Caki2 (cell line): ENCODE measurements at regions not wholly inside any gene's neighbourhood (a gene's known extent, or its start where the extent isn't known, plus 50 kb on each side); places are given as distances from the start of the nearest gene placed in this dataset.

Experiments used
- DNase-seq: peaks from one replicate; pipeline ENCODE4 v3.0.0-alpha.2; 2015; ENCODE audit warnings: low read depth
- in situ Hi-C: cut with HindIII; loops from 2 replicates; pipeline ENCODE4 v1.10.0; 2016; ENCODE audit warnings: low sequenced_read_pairs, low pct_unique_long_range_greater_than_20kb, mixed read lengths

DNA sequence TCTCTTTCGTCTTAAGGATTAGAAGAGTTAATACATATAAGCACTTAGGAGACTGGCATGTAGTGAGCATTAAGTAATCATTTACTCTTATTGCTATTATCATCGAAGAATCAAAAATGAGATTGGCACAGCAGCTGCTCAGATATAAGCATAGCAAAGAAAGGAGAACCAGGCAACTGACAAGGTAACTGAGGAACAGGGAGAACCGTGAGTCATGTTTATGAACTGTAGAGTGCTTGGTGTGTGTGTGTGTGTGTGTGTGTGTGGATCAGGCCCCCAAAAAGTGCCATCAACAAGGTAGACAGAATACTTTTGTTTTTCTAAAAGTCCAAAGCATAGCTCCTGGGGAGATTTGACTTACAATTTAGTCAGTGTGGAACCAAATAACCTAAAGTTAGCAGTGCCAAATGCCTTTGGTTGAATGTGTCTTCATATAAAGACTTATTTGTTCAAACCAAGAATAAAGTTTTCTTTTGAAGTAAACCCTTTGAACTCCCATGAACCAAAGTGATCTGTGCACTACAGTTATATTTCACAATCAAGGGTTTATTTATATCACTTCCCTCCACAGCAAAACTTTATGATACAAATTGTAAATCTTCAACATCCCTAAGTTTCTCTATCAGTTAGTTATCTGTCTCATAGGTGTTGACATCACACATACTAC, 660.6 kb downstream of the NYAP2 start:
- in situ Hi-C loops = no loop called here

DNA sequence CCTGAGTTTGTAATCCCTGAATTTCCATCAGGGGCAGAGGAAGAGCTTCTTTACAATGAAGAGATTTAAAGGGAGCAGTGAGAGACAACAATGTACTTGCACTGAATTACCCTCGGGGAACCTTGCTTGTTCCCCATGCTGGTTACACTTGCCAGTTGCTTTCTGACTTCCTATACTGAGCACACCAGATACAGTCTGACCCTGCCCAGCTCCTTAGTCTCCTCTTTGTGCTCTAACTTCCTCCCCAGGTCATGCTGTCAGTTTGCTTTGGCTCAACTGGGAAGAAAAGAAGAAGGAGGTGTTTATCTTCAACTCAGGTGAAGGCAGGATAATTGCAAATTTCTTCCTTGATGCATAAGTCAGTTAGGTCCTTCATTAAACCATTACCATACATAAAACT, 658.4 kb downstream of the NYAP2 start:
- DNase-seq = no peak

More for the DNA sequence above, 660.6 kb downstream of the NYAP2 start:
- DNase-seq = no peak

GRCh38 chr2:226057365-226057764, 657.9 kb downstream of the NYAP2 start:
- no peak for DNase-seq
- in situ Hi-C loops = no loop called here

More for the DNA sequence above, 658.4 kb downstream of the NYAP2 start:
- in situ Hi-C loops = no loop called here

- in situ Hi-C loops = no loop called here
- DNase-seq = no peak
These were observed 653.4 kb downstream of the NYAP2 start for GRCh38 chr2:226052772-226053416.

- DNase-seq = no peak
- in situ Hi-C loops = no loop called here
These were observed 651.3 kb downstream of the NYAP2 start for GRCh38 chr2:226050822-226051221.

DNA sequence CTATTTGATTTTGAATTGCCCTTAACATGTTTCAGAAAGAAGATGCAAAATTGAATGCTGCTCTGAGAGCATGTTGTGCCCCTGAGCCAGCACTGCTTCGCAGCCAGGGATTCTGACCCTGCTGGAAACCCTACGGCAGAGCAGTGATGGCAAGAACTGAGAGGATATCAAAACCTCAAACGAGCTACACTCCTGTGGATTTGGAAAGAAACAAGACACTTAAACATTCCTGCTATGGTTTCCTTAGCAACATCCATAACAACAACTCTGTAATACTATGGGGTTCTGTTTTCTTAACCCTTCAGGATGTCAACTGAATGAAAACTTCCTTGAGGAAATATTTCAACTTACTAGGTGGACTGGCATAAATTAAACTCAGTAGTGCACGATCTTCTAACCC, 649.1 kb downstream of the NYAP2 start:
- peak; percentile 62 for DNase-seq
- in situ Hi-C loops = no loop called here

DNA sequence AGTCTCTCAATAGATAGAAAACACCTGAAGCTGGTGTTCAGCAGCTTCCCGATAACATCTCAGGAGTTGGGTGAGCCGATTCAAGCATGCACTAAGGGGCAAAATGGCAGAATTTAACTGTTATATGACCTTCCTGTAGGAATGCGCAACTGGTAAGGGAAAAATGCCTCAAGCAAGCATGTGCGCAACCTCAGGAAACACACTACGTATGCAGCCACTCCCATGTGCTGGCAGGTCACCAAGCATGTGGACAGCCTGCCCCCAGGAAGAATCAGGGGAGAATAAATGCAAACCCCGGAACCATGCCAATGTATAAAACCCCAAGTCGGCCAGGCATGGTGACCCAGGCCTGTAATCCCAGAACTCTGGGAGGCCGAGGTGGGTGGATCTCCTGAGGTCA, 645.6 kb downstream of the NYAP2 start:
- in situ Hi-C loops = no loop called here
- DNase-seq = no peak

DNA sequence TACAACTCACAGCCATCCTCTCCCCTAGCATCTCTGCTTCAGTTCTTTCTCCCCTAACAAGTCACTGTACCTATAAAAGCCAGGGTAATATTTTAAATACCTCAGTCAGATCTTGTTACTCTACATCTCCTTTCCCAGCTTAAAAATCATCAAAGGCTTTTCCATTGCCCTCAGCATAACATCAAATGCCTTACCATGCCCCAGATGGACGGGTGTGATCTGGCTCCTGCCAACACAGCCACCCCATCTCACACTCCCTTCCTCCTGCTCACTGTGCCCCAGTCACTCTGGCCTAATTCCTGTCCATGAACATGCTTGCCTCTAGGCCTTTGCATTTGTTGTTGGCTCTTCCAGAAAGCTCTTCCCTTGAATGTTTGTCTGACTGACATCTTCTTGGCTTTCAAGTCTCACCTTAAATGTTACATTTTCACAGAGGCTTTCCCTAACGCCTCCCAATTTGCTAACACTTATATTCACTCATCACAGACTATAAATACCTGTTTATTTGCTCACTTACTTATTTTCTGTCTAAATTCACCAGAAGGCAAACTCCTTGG, 640.9 kb downstream of the NYAP2 start:
- in situ Hi-C loops = no loop called here
- DNase-seq = no peak

DNA sequence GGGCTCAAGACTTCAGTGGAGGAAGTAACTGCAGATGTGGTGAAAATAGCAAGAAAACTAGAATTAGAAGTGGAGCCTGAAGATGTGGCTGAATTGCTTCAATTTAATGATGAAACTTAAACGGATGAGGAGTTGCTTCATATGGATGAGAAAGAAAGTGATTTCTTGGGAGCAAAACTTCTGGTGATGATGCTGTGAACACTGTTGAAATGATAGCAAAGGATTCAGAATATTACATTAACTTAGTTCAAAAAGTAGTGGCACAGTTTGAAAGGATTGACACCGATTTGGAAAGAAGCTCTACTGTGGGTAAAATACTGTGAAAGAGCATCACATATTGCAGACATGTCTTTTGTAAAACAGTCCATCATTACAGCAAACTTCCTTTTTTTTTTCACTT, 638.0 kb downstream of the NYAP2 start:
- in situ Hi-C loops = no loop called here
- DNase-seq = no peak

GRCh38 chr2:226031647-226032501, 632.4 kb downstream of the NYAP2 start:
- in situ Hi-C loops = no loop called here
- no peak for DNase-seq

- DNase-seq = peak; percentile 58
- in situ Hi-C loops = no loop called here
These were observed 631.5 kb downstream of the NYAP2 start for GRCh38 chr2:226030788-226031646.

DNA sequence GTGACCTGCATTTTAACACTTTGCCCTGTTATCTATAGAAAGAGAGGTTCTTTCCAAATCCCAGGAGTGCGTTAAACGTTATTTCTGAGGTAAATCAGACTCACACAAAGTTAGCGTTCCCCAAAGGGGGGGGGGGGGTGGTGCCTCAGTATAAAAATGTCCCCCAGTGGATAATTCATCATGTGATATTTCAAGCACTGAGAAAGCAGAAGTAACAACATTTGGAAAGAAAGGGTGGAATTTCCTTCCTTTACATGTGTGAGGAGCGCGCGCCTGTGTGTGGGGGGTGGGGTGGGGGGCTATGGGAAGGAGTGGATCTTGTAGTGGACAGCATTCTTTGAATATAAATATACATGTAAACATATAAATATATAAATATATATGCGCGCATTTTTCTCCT, 630.9 kb downstream of the NYAP2 start:
- no peak for DNase-seq
- in situ Hi-C loops = no loop called here

GRCh38 chr2:226023946-226024345, 624.4 kb downstream of the NYAP2 start:
- no peak for DNase-seq
- in situ Hi-C loops = no loop called here

- DNase-seq = no peak
- in situ Hi-C loops = no loop called here
These were observed 623.9 kb downstream of the NYAP2 start for GRCh38 chr2:226023383-226023782.

GRCh38 chr2:226020956-226021355, 621.4 kb downstream of the NYAP2 start:
- DNase-seq = no peak
- in situ Hi-C loops = no loop called here

- DNase-seq = no peak
- in situ Hi-C loops = no loop called here
These were observed 620.7 kb downstream of the NYAP2 start for GRCh38 chr2:226020176-226020575.

- no peak for DNase-seq
- in situ Hi-C loops = no loop called here
These were observed 619.1 kb downstream of the NYAP2 start for GRCh38 chr2:226018641-226019040.

DNA sequence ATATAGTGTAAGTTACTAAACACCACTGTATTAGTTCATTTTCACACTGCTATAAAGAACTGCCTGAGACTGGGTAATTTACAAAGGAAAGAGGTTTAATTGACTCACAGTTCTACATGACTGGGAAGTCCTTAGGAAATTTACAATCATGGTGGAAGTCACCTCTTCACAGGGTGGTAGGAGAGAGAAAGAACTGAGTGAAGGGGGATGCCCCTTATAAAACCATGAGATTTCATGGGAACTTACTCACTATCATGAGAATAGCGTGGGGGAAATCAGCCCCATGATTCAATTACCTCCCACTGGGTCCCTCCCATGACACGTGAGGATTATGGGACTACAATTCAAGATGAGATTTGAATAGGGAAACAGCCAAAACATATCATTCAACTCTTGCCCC, 618.0 kb downstream of the NYAP2 start:
- in situ Hi-C loops = no loop called here
- no peak for DNase-seq
